ENCODE measurements at regions not wholly inside any gene's neighbourhood (a gene's known extent, or its start where the extent isn't known, plus 50 kb on each side); places are given as distances from the start of the nearest gene placed in this dataset.

DNA sequence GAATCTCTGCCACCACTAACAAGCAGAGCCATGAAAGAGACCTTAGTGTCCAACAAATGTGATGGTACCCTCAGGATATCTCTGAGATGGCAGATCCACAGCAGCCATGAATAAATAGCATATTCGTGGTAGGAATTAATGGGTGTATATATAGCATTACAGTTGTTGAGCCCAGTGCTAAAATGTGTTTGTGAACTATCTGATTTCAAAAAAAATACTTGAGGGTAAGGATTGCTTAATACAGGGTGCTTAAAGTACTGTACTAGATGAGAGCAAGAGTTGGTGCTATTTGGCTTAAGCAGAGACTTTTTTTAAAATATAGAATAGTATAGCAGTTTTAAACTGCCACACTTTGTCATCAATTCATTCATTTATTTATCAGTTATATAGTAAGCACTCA, 101.5 kb upstream of the GALNT5 start:
- H3K27me3 ChIP-seq (ENCODE audit: control insufficient read depth in 3 of 3, insufficient read depth in 3 of 3, low read length in 3 of 3) = no peaks in the 10 kb centered on the region
- no peak overlapping the region for H3K4me3 ChIP-seq (ENCODE audit: low read depth in 1 of 3, low read length in 3 of 3)
- DNase-seq (no peak), FAIRE-seq (no peak)
- H3K36me3 ChIP-seq (ENCODE audit: control insufficient read depth in 3 of 3, insufficient read depth in 2 of 3, low read depth in 1 of 3, low read length in 3 of 3) = no peaks in the 10 kb centered on the region
- no peaks in the 10 kb centered on the region for H3K9me3 ChIP-seq (ENCODE audit: control insufficient read depth in 2 of 2, insufficient read depth in 1 of 2, low read depth in 1 of 2, low read length in 1 of 2)
- H3K4me1 ChIP-seq (ENCODE audit: control insufficient read depth in 3 of 3, insufficient read depth in 2 of 3, low read depth in 1 of 3, low read length in 2 of 3) = peaks cover 0 to 25% (median 3%) of the 10 kb centered on the region in 3 donors
- 41 to 88% (median 86%) methylated on average over 1 of the region's 1 CpG for WGBS, 3 donors
- H3K27ac ChIP-seq (ENCODE audit: low read depth in 1 of 3, low read length in 2 of 3) = no peak overlapping the region

DNA sequence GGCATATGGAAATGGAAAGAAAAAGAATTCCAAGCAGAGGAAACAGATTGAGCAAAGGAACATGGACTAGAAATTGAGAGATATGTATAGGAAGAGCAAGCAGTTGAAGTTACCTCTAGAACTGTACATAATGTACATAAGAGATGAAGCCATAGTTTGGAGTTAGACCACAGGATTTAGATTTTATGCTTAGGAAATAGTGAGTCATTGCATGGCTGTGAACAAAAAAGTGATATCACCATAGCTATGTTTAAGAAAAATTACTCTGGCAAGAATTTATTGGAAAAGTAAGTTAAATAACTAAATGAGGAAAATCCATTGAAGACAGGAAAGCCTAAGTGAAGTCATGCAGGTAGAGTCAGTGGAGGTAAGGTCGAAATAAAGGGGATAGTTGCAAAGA, 99.4 kb upstream of the GALNT5 start:
- WGBS, 3 donors = 81 to 92% (median 90%) methylated on average over 1 of the region's 1 CpG
- H3K27me3 ChIP-seq (ENCODE audit: control insufficient read depth in 3 of 3, insufficient read depth in 3 of 3, low read length in 3 of 3) = no peaks in the 10 kb centered on the region
- no peaks in the 10 kb centered on the region for H3K9me3 ChIP-seq (ENCODE audit: control insufficient read depth in 2 of 2, insufficient read depth in 1 of 2, low read depth in 1 of 2, low read length in 1 of 2)
- FAIRE-seq (no peak), DNase-seq (no peak)
- H3K4me3 ChIP-seq (ENCODE audit: low read depth in 1 of 3, low read length in 3 of 3) = no peak overlapping the region
- H3K27ac ChIP-seq (ENCODE audit: low read depth in 1 of 3, low read length in 2 of 3) = no peak overlapping the region
- H3K36me3 ChIP-seq (ENCODE audit: control insufficient read depth in 3 of 3, insufficient read depth in 2 of 3, low read depth in 1 of 3, low read length in 3 of 3) = no peaks in the 10 kb centered on the region
- peaks cover 0 to 16% (median 0%) of the 10 kb centered on the region in 3 donors for H3K4me1 ChIP-seq (ENCODE audit: control insufficient read depth in 3 of 3, insufficient read depth in 2 of 3, low read depth in 1 of 3, low read length in 2 of 3)

DNA sequence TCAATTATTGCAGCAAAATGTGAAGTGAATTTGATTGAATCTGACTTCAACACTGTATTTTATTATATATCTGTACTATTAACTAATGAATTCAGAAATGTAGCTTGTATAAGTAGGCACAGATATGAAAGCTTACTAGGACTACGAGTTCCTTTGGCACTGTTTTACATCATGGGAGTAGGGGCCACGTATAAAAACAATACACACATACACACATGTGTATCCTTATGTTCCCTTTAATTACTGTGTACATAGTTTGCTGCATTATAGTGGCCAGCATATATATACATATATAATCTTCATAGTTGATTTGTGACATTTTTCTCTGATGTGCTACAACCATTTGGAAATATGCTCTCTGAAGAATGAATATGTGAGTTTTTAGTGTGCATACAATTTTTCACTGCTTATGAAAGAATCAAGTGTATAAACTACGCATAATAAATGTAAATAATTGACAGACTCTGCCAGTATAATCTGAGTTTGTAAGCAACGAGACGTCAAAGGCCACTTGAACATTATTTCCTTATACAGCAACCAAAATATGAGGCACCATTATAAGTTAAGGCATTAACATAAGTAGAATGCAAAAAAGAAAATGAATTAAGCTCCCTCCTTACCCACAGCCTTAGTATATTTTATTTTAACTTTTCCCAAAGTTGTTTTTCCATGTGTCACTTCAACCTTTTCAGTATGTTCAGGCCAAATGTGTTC, 98.1 kb upstream of the GALNT5 start:
- 16 to 40% (median 29%) methylated on average over 5 of the region's 5 CpGs for WGBS, 3 donors
- no peaks in the 10 kb centered on the region for H3K27me3 ChIP-seq (ENCODE audit: control insufficient read depth in 3 of 3, insufficient read depth in 3 of 3, low read length in 3 of 3)
- H3K9me3 ChIP-seq (ENCODE audit: control insufficient read depth in 2 of 2, insufficient read depth in 1 of 2, low read depth in 1 of 2, low read length in 1 of 2) = peaks cover 0 to 3% of the 10 kb centered on the region in 2 donors
- H3K36me3 ChIP-seq (ENCODE audit: control insufficient read depth in 3 of 3, insufficient read depth in 2 of 3, low read depth in 1 of 3, low read length in 3 of 3) = no peaks in the 10 kb centered on the region
- FAIRE-seq = no peak
- peak overlapping the region; percentile 1 to 61 (median 46) for H3K27ac ChIP-seq (ENCODE audit: low read depth in 1 of 3, low read length in 2 of 3)
- peaks cover 0 to 16% (median 0%) of the 10 kb centered on the region in 3 donors for H3K4me1 ChIP-seq (ENCODE audit: control insufficient read depth in 3 of 3, insufficient read depth in 2 of 3, low read depth in 1 of 3, low read length in 2 of 3)
- peak; percentile 69 to 83 for DNase-seq
- H3K4me3 ChIP-seq (ENCODE audit: low read depth in 1 of 3, low read length in 3 of 3) = no peak overlapping the region

GRCh38 chr2:157160111-157160510, 97.4 kb upstream of the GALNT5 start:
- peak overlapping the region; percentile 1 to 61 (median 46) for H3K27ac ChIP-seq (ENCODE audit: low read depth in 1 of 3, low read length in 2 of 3)
- 22 to 31% (median 23%) methylated on average over 3 of the region's 3 CpGs for WGBS, 3 donors
- H3K4me1 ChIP-seq (ENCODE audit: control insufficient read depth in 3 of 3, insufficient read depth in 2 of 3, low read depth in 1 of 3, low read length in 2 of 3) = peaks cover 0 to 16% (median 0%) of the 10 kb centered on the region in 3 donors
- H3K4me3 ChIP-seq (ENCODE audit: low read depth in 1 of 3, low read length in 3 of 3) = no peak overlapping the region
- FAIRE-seq = no peak
- no peak for DNase-seq
- H3K36me3 ChIP-seq (ENCODE audit: control insufficient read depth in 3 of 3, insufficient read depth in 2 of 3, low read depth in 1 of 3, low read length in 3 of 3) = no peaks in the 10 kb centered on the region
- no peaks in the 10 kb centered on the region for H3K27me3 ChIP-seq (ENCODE audit: control insufficient read depth in 3 of 3, insufficient read depth in 3 of 3, low read length in 3 of 3)
- H3K9me3 ChIP-seq (ENCODE audit: control insufficient read depth in 2 of 2, insufficient read depth in 1 of 2, low read depth in 1 of 2, low read length in 1 of 2) = peaks cover 0 to 11% of the 10 kb centered on the region in 2 donors

DNA sequence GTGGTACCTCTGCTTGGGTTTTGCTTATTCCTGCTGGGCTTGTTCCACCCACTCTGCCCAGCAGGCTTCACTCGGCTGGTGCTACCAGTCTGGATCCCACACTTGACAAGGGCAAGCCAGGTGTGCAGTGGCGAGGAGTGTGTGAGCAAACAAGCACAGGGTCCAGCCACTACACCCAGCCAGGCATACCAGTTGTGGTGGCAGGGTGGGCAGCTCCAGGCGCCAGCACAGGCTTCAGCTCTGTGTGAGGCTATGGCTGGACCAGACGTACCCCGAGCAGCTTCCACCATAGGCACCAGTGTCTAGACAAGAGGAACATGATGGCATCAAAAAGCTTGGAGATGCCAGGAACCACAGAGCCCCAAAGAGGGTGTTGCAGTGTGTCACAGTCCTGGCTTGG, 93.1 kb upstream of the GALNT5 start:
- H3K4me3 ChIP-seq (ENCODE audit: low read depth in 1 of 3, low read length in 3 of 3) = no peak overlapping the region
- no peaks in the 10 kb centered on the region for H3K27me3 ChIP-seq (ENCODE audit: control insufficient read depth in 3 of 3, insufficient read depth in 3 of 3, low read length in 3 of 3)
- FAIRE-seq = no peak
- H3K27ac ChIP-seq (ENCODE audit: low read depth in 1 of 3, low read length in 2 of 3) = no peak overlapping the region
- no peaks in the 10 kb centered on the region for H3K36me3 ChIP-seq (ENCODE audit: control insufficient read depth in 3 of 3, insufficient read depth in 2 of 3, low read depth in 1 of 3, low read length in 3 of 3)
- peaks cover 0 to 8% (median 0%) of the 10 kb centered on the region in 3 donors for H3K4me1 ChIP-seq (ENCODE audit: control insufficient read depth in 3 of 3, insufficient read depth in 2 of 3, low read depth in 1 of 3, low read length in 2 of 3)
- DNase-seq = no peak
- H3K9me3 ChIP-seq (ENCODE audit: control insufficient read depth in 2 of 2, insufficient read depth in 1 of 2, low read depth in 1 of 2, low read length in 1 of 2) = peaks cover 0 to 17% of the 10 kb centered on the region in 2 donors
- WGBS, 3 donors = 85 to 94% (median 92%) methylated on average over 5 of the region's 5 CpGs

- no peak for FAIRE-seq
- Histone ChIP-seq H3K4me1 (ENCODE audit: control insufficient read depth in 3 of 3, insufficient read depth in 2 of 3, low read depth in 1 of 3, low read length in 2 of 3) (peaks cover 0 to 5% (median 0%) of the 10 kb centered on the region in 3 donors), H3K27ac (ENCODE audit: low read depth in 1 of 3, low read length in 2 of 3) (no peak overlapping the region), H3K4me3 (ENCODE audit: low read depth in 1 of 3, low read length in 3 of 3) (no peak overlapping the region), H3K36me3 (ENCODE audit: control insufficient read depth in 3 of 3, insufficient read depth in 2 of 3, low read depth in 1 of 3, low read length in 3 of 3) (no peaks in the 10 kb centered on the region), H3K27me3 (ENCODE audit: control insufficient read depth in 3 of 3, insufficient read depth in 3 of 3, low read length in 3 of 3) (no peaks in the 10 kb centered on the region), H3K9me3 (ENCODE audit: control insufficient read depth in 2 of 2, insufficient read depth in 1 of 2, low read depth in 1 of 2, low read length in 1 of 2) (peaks cover 0 to 17% of the 10 kb centered on the region in 2 donors)
- DNase-seq = no peak
- 98 to 100% (median 100%) methylated on average over 1 of the region's 1 CpG for WGBS, 3 donors
These were observed 92.6 kb upstream of the GALNT5 start for GRCh38 chr2:157164891-157165290.

GRCh38 chr2:157168501-157168900, 89.0 kb upstream of the GALNT5 start:
- WGBS, 3 donors = 84 to 92% (median 85%) methylated on average over 3 of the region's 3 CpGs
- no peak for DNase-seq
- no peak for FAIRE-seq
- H3K27ac ChIP-seq (ENCODE audit: low read depth in 1 of 3, low read length in 2 of 3) = no peak overlapping the region
- H3K4me3 ChIP-seq (ENCODE audit: low read depth in 1 of 3, low read length in 3 of 3) = no peak overlapping the region
- no peaks in the 10 kb centered on the region for H3K4me1 ChIP-seq (ENCODE audit: control insufficient read depth in 3 of 3, insufficient read depth in 2 of 3, low read depth in 1 of 3, low read length in 2 of 3)
- no peaks in the 10 kb centered on the region for H3K36me3 ChIP-seq (ENCODE audit: control insufficient read depth in 3 of 3, insufficient read depth in 2 of 3, low read depth in 1 of 3, low read length in 3 of 3)
- H3K9me3 ChIP-seq (ENCODE audit: control insufficient read depth in 2 of 2, insufficient read depth in 1 of 2, low read depth in 1 of 2, low read length in 1 of 2) = peaks cover 0 to 17% of the 10 kb centered on the region in 2 donors
- no peaks in the 10 kb centered on the region for H3K27me3 ChIP-seq (ENCODE audit: control insufficient read depth in 3 of 3, insufficient read depth in 3 of 3, low read length in 3 of 3)

DNA sequence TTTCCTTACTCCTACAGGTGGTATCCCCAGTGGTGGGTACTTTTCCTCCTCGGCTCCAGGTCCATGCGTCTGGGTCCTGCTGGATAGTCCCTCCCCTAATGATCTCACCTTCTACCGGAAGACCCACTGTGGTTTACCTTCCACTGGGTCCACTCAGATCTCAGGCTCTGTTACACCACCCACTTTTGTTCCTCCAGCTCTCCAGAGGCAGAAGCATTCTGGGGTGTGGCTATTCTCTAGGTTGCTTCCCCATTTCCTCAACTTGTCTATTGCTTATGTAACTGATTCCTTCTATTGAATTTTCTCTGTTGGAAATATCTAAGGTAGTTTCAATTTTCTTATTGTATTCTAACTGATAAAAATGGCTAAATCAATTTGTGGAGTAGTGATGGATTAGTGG, 87.6 kb upstream of the GALNT5 start:
- H3K4me1 ChIP-seq (ENCODE audit: control insufficient read depth in 3 of 3, insufficient read depth in 2 of 3, low read depth in 1 of 3, low read length in 2 of 3) = no peaks in the 10 kb centered on the region
- FAIRE-seq (no peak), DNase-seq (no peak)
- H3K36me3 ChIP-seq (ENCODE audit: control insufficient read depth in 3 of 3, insufficient read depth in 2 of 3, low read depth in 1 of 3, low read length in 3 of 3) = no peaks in the 10 kb centered on the region
- H3K9me3 ChIP-seq (ENCODE audit: control insufficient read depth in 2 of 2, insufficient read depth in 1 of 2, low read depth in 1 of 2, low read length in 1 of 2) = peaks cover 0 to 8% of the 10 kb centered on the region in 2 donors
- 90 to 99% (median 95%) methylated on average over 3 of the region's 3 CpGs for WGBS, 3 donors
- H3K27ac ChIP-seq (ENCODE audit: low read depth in 1 of 3, low read length in 2 of 3) = no peak overlapping the region
- no peaks in the 10 kb centered on the region for H3K27me3 ChIP-seq (ENCODE audit: control insufficient read depth in 3 of 3, insufficient read depth in 3 of 3, low read length in 3 of 3)
- H3K4me3 ChIP-seq (ENCODE audit: low read depth in 1 of 3, low read length in 3 of 3) = no peak overlapping the region

DNA sequence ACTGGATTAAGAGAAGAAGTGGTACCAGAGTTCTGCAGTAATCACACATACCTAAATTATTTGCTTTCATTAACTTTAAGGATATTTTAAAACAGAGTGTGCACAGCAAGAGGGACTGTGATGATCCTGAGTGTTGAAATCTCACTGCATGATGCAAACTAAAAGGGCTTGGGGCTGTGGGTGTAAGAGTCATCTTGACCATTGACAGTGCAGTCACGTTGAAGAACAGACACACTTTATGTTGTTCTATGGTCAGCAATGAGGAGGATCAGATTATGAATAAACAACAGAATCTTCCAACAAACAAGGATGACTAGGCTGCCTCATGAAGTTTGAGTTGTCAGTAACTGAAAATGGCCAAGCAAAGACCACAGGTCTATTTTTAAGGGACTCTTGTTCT, 87.2 kb upstream of the GALNT5 start:
- H3K36me3 ChIP-seq (ENCODE audit: control insufficient read depth in 3 of 3, insufficient read depth in 2 of 3, low read depth in 1 of 3, low read length in 3 of 3) = no peaks in the 10 kb centered on the region
- DNase-seq = no peak
- H3K4me3 ChIP-seq (ENCODE audit: low read depth in 1 of 3, low read length in 3 of 3) = no peak overlapping the region
- peaks cover 0 to 4% of the 10 kb centered on the region in 2 donors for H3K9me3 ChIP-seq (ENCODE audit: control insufficient read depth in 2 of 2, insufficient read depth in 1 of 2, low read depth in 1 of 2, low read length in 1 of 2)
- no peaks in the 10 kb centered on the region for H3K4me1 ChIP-seq (ENCODE audit: control insufficient read depth in 3 of 3, insufficient read depth in 2 of 3, low read depth in 1 of 3, low read length in 2 of 3)
- peak overlapping the region in 1 of 3 donors; percentile 49 for H3K27ac ChIP-seq (ENCODE audit: low read depth in 1 of 3, low read length in 2 of 3)
- 73 to 90% (median 79%) methylated on average over 1 of the region's 1 CpG for WGBS, 3 donors
- no peak for FAIRE-seq
- no peaks in the 10 kb centered on the region for H3K27me3 ChIP-seq (ENCODE audit: control insufficient read depth in 3 of 3, insufficient read depth in 3 of 3, low read length in 3 of 3)

All from small intestine (tissue), 7 donors.